ENCODE measurements at regions not wholly inside any gene's neighbourhood (a gene's known extent, or its start where the extent isn't known, plus 50 kb on each side); places are given as distances from the start of the nearest gene placed in this dataset.

DNA sequence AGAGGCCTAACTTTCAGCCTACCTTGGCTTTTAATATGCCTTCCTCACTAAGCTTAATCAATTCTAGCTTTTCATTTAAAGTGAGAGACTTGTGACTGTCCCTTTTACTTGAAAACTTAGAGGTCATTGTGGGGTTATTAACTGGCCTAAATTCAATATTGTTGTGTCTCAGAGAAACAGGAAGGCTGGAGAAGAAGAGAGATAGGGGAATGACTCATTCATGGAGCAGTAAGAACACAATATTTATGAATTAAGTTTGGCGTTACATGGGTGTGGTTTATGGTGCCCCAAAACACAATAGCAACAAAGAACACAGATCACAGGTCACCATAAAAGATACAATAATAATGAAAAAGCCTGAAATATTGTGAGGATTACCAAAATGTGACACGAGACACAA, 612.1 kb downstream of the TBC1D4 start:
- no peaks in the 10 kb centered on the region for H4K20me1 ChIP-seq (replicated peaks in 1 of 2; ENCODE audit: control insufficient read depth in 1 of 2, insufficient read depth in 2 of 2, low read length in 2 of 2)
- no peak overlapping the region for H2BK15ac ChIP-seq (ENCODE audit: low read length)
- ChIA-PET POLR2A (ENCODE audit: partially characterized antibody) (interaction anchor here (1.1 kb wide), 1 partner anchor 23 kb away, joined by 4 read pairs; no protein-coding TSS in a partner anchor), CTCF (ENCODE audit: partially characterized antibody) (interaction anchor here (0.7 kb wide), 1 partner anchor 30 kb away, joined by 3 read pairs; no protein-coding TSS in a partner anchor)
- no peaks in the 10 kb centered on the region for H3K27me3 ChIP-seq (replicated peaks in 1 of 4; ENCODE audit: control insufficient read depth in 3 of 4, extremely low read depth in 1 of 4, insufficient read depth in 3 of 4, low read length in 3 of 4)
- no peak overlapping the region for H3K23ac ChIP-seq (ENCODE audit: insufficient read length)
- H3K9me3 ChIP-seq (ENCODE audit: insufficient read depth in 2 of 2, low read depth in 1 of 2, low read length in 1 of 2): no peaks in the 10 kb centered on the region
- 100% methylated on average over 2 of the region's 2 CpGs; no CpG with 5 or more reads in 1 of the 2 experiments for WGBS, 2 experiments (ENCODE audit: extremely low coverage in 1 of 2, insufficient coverage in 1 of 2, insufficient read length in 1 of 2, insufficient replicate concordance in 2 of 2, low coverage in 1 of 2, low lambda C conversion rate in 2 of 2, missing lambda C conversion rate in 1 of 2)
- no peak overlapping the region for H3K9ac ChIP-seq (replicated peaks in 1 of 4; ENCODE audit: extremely low read depth in 1 of 4, low read depth in 3 of 4, low read length in 3 of 4)
- H2BK5ac ChIP-seq (ENCODE audit: low read depth, low read length): no peak overlapping the region
- H3K4me2 ChIP-seq (ENCODE audit: insufficient read depth in 1 of 2, low read depth in 2 of 2, low read length in 2 of 2): no peak overlapping the region
- no peaks in the 10 kb centered on the region; the same call in 1 of the 2 replicates for H3K23me2 ChIP-seq (ENCODE audit: low read depth, low read length)
- no peak for FAIRE-seq
- no peak overlapping the region for H2BK20ac ChIP-seq (ENCODE audit: low read length)
- no peak overlapping the region for H3K14ac ChIP-seq (ENCODE audit: insufficient read length)
- H2BK120ac ChIP-seq (replicated peaks; ENCODE audit: low read depth, low read length): no peak overlapping the region
- no peak for DNase-seq (ENCODE audit: low read depth in 1 of 2, low spot score in 2 of 2)
- no peaks in the 10 kb centered on the region for H3K4me1 ChIP-seq (replicated peaks in 1 of 4; ENCODE audit: control insufficient read depth in 3 of 4, insufficient read depth in 4 of 4, low read length in 3 of 4)
- no peak overlapping the region for H3K18ac ChIP-seq (ENCODE audit: extremely low read depth, low read length)
- H3K79me1 ChIP-seq (ENCODE audit: low read depth, low read length): no peaks in the 10 kb centered on the region
- no peak overlapping the region for H4K8ac ChIP-seq (ENCODE audit: extremely low read depth, insufficient read depth, low read length)
- H3K27ac ChIP-seq (ENCODE audit: low read depth, low read length): no peak overlapping the region
- no peak overlapping the region for H3K56ac ChIP-seq (replicated peaks; ENCODE audit: insufficient read length, low read depth, low read length)
- no peak overlapping the region for H3K4me3 ChIP-seq (ENCODE audit: extremely low read depth in 1 of 4, insufficient read depth in 2 of 4, low read depth in 3 of 4, low read length in 4 of 4)
- H4K5ac ChIP-seq (ENCODE audit: insufficient read length, low read depth, low read length): no peak overlapping the region
- no peak overlapping the region for H2AFZ ChIP-seq (ENCODE audit: low read length)
- no peak overlapping the region for H4K91ac ChIP-seq (replicated peaks; ENCODE audit: insufficient read length, low read length)
- H3K4ac ChIP-seq (replicated peaks; ENCODE audit: insufficient read length, low read depth, low read length): no peak overlapping the region
- no peaks in the 10 kb centered on the region for H3K36me3 ChIP-seq (ENCODE audit: control insufficient read depth in 2 of 4, insufficient read depth in 4 of 4, low read length in 3 of 4)
- no peak overlapping the region for H2AK5ac ChIP-seq (ENCODE audit: low read depth, low read length)
- H3K79me2 ChIP-seq (ENCODE audit: control insufficient read depth in 1 of 2, insufficient read depth in 2 of 2, low read length in 2 of 2): no peaks in the 10 kb centered on the region
- H2BK12ac ChIP-seq (ENCODE audit: low read depth, low read length): no peak overlapping the region
- TF ChIP-seq, protein P1, sequence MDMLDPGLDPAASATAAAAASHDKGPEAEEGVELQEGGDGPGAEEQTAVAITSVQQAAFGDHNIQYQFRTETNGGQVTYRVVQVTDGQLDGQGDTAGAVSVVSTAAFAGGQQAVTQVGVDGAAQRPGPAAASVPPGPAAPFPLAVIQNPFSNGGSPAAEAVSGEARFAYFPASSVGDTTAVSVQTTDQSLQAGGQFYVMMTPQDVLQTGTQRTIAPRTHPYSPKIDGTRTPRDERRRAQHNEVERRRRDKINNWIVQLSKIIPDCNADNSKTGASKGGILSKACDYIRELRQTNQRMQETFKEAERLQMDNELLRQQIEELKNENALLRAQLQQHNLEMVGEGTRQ (IDR thresholded peaks at IDR 0.05; ENCODE audit: low read length): no peak
- TF ChIP-seq BCL11A (IDR thresholded peaks at IDR 0.05; ENCODE audit: low read depth in 2 of 2, low read length in 2 of 2) (no peak), SIN3A (conservative IDR thresholded peaks at IDR 0.05 in 1 of 2, IDR thresholded peaks at IDR 0.05 in 1 of 2; ENCODE audit: low read depth in 1 of 2, low read length in 2 of 2) (no peak)
